ENCODE measurements at regions not wholly inside any gene's neighbourhood (a gene's known extent, or its start where the extent isn't known, plus 50 kb on each side); places are given as distances from the start of the nearest gene placed in this dataset.

DNA sequence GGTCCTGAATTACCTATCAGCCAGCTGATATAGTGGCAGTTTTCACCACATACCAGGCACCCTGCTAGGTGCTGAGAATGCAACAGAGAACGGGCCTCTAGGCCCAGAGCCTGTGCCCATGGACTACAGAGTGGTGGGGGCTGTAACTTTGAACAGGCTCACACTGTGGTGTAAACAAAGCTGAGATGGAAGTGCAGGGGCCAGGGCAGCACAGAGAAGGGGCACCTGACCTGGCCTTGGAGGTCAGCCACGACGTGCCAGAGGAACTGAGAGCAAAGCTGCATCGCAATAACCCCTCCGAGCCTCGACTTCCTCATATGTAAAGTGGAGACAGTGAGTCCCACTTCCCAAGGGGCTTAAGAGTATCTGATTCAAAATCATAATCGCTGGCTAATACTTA lies 105.8 kb downstream of the MAFB start:
- Mint-ChIP-seq H3K27me3 (peaks cover 5% of the 10 kb centered on the region), H3K4me3 (no peak overlapping the region), H3K36me3 (no peaks in the 10 kb centered on the region), H3K4me1 (no peaks in the 10 kb centered on the region), H3K9me3 (no peaks in the 10 kb centered on the region), H3K27ac (no peak overlapping the region)
- DNase-seq (ENCODE audit: low spot score in 2 of 2), result no peak
- no peak for ATAC-seq (ENCODE audit: low read depth)

- peaks cover 5% of the 10 kb centered on the region for H3K27me3 Mint-ChIP-seq
- H3K27ac Mint-ChIP-seq, result no peak overlapping the region
- no peak for DNase-seq (ENCODE audit: low spot score in 2 of 2)
- no peaks in the 10 kb centered on the region for H3K4me1 Mint-ChIP-seq
- no peak for ATAC-seq (ENCODE audit: low read depth)
- no peaks in the 10 kb centered on the region for H3K9me3 Mint-ChIP-seq
- no peak overlapping the region for H3K4me3 Mint-ChIP-seq
- H3K36me3 Mint-ChIP-seq, result no peaks in the 10 kb centered on the region
Observed at GRCh38 chr20:40582531-40582930, 106.5 kb downstream of the MAFB start.

GRCh38 chr20:40579701-40580100 lies 109.3 kb downstream of the MAFB start:
- no peaks in the 10 kb centered on the region for H3K36me3 Mint-ChIP-seq
- DNase-seq (ENCODE audit: low spot score in 2 of 2), result no peak
- no peak for ATAC-seq (ENCODE audit: low read depth)

GRCh38 chr20:40578961-40579360 lies 110.1 kb downstream of the MAFB start:
- DNase-seq (ENCODE audit: low spot score in 2 of 2) (no peak), ATAC-seq (ENCODE audit: low read depth) (no peak)
- H3K36me3 Mint-ChIP-seq, result no peaks in the 10 kb centered on the region
- no peaks in the 10 kb centered on the region for H3K9me3 Mint-ChIP-seq
- H3K27ac Mint-ChIP-seq, result no peak overlapping the region
- no peak overlapping the region for H3K4me3 Mint-ChIP-seq
- peaks cover 4% of the 10 kb centered on the region for H3K4me1 Mint-ChIP-seq
- peaks cover 5% of the 10 kb centered on the region for H3K27me3 Mint-ChIP-seq

More at GRCh38 chr20:40579701-40580100, 109.3 kb downstream of the MAFB start:
- H3K4me1 Mint-ChIP-seq, result peaks cover 4% of the 10 kb centered on the region
- peaks cover 5% of the 10 kb centered on the region for H3K27me3 Mint-ChIP-seq
- H3K9me3 Mint-ChIP-seq, result no peaks in the 10 kb centered on the region
- H3K27ac Mint-ChIP-seq, result no peak overlapping the region
- H3K4me3 Mint-ChIP-seq, result no peak overlapping the region

- H3K36me3 Mint-ChIP-seq, result no peaks in the 10 kb centered on the region
- H3K27me3 Mint-ChIP-seq, result peaks cover 3% of the 10 kb centered on the region
- peaks cover 4% of the 10 kb centered on the region for H3K4me1 Mint-ChIP-seq
- ATAC-seq (ENCODE audit: low read depth) (no peak), DNase-seq (ENCODE audit: low spot score in 2 of 2) (no peak)
- no peak overlapping the region for H3K27ac Mint-ChIP-seq
- H3K4me3 Mint-ChIP-seq, result no peak overlapping the region
- no peaks in the 10 kb centered on the region for H3K9me3 Mint-ChIP-seq
Observed at GRCh38 chr20:40575851-40576250, 113.2 kb downstream of the MAFB start.

GRCh38 chr20:40572251-40572650 lies 116.8 kb downstream of the MAFB start:
- DNase-seq (ENCODE audit: low spot score in 2 of 2) (no peak), ATAC-seq (ENCODE audit: low read depth) (no peak)
- no peak overlapping the region for H3K4me3 Mint-ChIP-seq
- peaks cover 1% of the 10 kb centered on the region for H3K9me3 Mint-ChIP-seq
- no peak overlapping the region for H3K27ac Mint-ChIP-seq
- H3K4me1 Mint-ChIP-seq, result peaks cover 4% of the 10 kb centered on the region
- peaks cover 2% of the 10 kb centered on the region for H3K27me3 Mint-ChIP-seq
- H3K36me3 Mint-ChIP-seq, result no peaks in the 10 kb centered on the region

DNA sequence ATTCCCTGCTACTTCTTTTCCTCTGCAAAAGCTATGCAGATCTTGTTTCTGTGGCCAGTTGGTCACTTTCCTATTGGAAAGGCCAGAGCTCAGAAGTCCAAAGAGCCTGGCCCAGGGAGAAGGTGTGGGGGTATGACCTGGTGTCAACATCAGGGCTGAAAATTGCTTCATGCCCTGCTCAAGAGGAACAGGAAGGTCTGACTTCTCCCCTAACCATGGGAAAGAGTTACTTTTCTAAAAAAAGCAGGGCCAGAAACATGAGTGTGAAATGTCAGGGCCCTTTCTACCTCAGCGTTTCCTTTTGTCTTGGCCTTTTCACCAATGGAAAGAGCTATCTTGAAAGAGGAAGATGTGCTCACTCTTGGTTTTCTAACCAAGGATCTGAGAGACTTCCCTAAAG lies 117.4 kb downstream of the MAFB start:
- ATAC-seq (ENCODE audit: low read depth) (no peak), DNase-seq (ENCODE audit: low spot score in 2 of 2) (no peak)
- H3K4me3 Mint-ChIP-seq, result no peak overlapping the region
- no peak overlapping the region for H3K27ac Mint-ChIP-seq
- H3K9me3 Mint-ChIP-seq, result peaks cover 1% of the 10 kb centered on the region
- peaks cover 4% of the 10 kb centered on the region for H3K4me1 Mint-ChIP-seq
- H3K27me3 Mint-ChIP-seq, result peaks cover 2% of the 10 kb centered on the region
- H3K36me3 Mint-ChIP-seq, result no peaks in the 10 kb centered on the region

DNA sequence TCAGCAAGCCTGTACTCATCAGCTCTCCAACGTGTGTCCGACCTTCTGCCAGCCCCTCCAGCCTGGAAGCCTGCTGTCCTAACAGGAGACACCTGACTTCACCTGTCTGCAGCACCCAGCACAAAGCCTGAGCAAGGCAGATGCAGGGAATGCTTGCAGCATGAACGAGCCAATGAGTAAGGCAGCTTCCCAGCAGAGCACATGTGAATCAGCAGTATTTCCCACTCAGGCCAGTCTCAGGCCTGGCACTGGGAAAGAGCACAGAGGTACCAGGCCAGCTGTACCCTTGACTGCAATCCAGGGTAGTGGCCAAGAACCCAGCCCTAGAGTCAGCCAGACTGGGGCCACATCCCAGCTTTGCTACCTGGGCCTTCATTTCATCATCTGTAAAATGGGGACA lies 120.8 kb downstream of the MAFB start:
- no peaks in the 10 kb centered on the region for H3K4me1 Mint-ChIP-seq
- ATAC-seq (ENCODE audit: low read depth) (no peak), DNase-seq (ENCODE audit: low spot score in 2 of 2) (no peak)
- peaks cover 1% of the 10 kb centered on the region for H3K9me3 Mint-ChIP-seq
- H3K4me3 Mint-ChIP-seq, result no peak overlapping the region
- H3K36me3 Mint-ChIP-seq, result no peaks in the 10 kb centered on the region
- H3K27me3 Mint-ChIP-seq, result peaks cover 11% of the 10 kb centered on the region
- no peak overlapping the region for H3K27ac Mint-ChIP-seq

DNA sequence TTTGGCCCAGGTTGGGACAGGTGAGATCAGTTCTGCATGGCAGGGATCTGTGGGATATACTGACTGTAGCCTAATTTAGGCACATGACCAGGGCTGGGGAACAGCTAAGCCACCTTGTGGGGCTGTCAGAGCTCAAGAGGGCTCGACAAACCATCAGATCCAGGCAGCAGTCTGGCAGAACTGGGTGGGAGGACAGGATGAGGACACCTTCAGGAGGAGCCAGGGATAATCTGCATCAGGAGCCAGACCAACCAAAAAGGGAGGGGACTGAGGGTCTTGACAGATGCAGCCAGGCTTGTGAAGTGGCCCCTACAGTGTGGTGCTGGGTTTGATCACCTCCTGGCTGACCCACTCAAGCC lies 123.4 kb downstream of the MAFB start:
- Mint-ChIP-seq H3K4me1 (no peaks in the 10 kb centered on the region), H3K27ac (no peak overlapping the region), H3K27me3 (peaks cover 11% of the 10 kb centered on the region), H3K4me3 (no peak overlapping the region), H3K9me3 (peaks cover 1% of the 10 kb centered on the region), H3K36me3 (no peaks in the 10 kb centered on the region)
- no peak for ATAC-seq (ENCODE audit: low read depth)
- no peak for DNase-seq (ENCODE audit: low spot score in 2 of 2)

GRCh38 chr20:40565001-40565681 lies 123.9 kb downstream of the MAFB start:
- Mint-ChIP-seq H3K9me3 (peaks cover 1% of the 10 kb centered on the region), H3K4me1 (no peaks in the 10 kb centered on the region), H3K4me3 (no peak overlapping the region), H3K27ac (no peak overlapping the region), H3K27me3 (peaks cover 11% of the 10 kb centered on the region), H3K36me3 (no peaks in the 10 kb centered on the region)
- no peak for ATAC-seq (ENCODE audit: low read depth)
- DNase-seq (ENCODE audit: low spot score in 2 of 2), result no peak

GRCh38 chr20:40563296-40563950 lies 125.6 kb downstream of the MAFB start:
- Mint-ChIP-seq H3K27me3 (peaks cover 9% of the 10 kb centered on the region), H3K9me3 (no peaks in the 10 kb centered on the region), H3K4me3 (no peak overlapping the region), H3K4me1 (peaks cover under 1% of the 10 kb centered on the region), H3K27ac (no peak overlapping the region), H3K36me3 (no peaks in the 10 kb centered on the region)
- DNase-seq (ENCODE audit: low spot score in 2 of 2), result no peak
- ATAC-seq (ENCODE audit: low read depth), result no peak

DNA sequence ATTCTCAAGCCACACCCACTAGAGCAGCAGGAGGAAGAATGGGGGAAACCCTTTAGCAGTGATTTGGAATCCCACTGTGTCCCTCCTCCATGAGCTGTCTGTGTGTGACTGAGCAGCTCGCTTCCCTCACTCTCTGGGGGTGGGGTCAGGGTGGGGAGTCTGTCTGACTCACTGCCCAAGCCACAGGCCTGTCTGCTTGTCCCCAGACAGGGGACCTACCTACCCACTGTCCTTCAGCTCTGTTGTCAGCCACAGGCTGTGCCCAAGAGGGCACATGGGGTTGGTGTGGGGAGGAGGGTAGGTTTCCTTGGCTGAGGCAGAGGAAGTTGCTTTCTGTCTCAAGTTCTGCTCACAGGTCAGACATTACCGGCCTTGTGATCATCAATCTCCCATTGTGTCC lies 127.0 kb downstream of the MAFB start:
- Mint-ChIP-seq H3K9me3 (peaks cover 2% of the 10 kb centered on the region), H3K4me1 (peaks cover 3% of the 10 kb centered on the region), H3K27ac (no peak overlapping the region), H3K27me3 (peaks cover 11% of the 10 kb centered on the region), H3K36me3 (no peaks in the 10 kb centered on the region), H3K4me3 (no peak overlapping the region)
- DNase-seq (ENCODE audit: low spot score in 2 of 2) (no peak), ATAC-seq (ENCODE audit: low read depth) (no peak)

GRCh38 chr20:40561187-40561586 lies 127.8 kb downstream of the MAFB start:
- H3K9me3 Mint-ChIP-seq, result peaks cover 2% of the 10 kb centered on the region
- DNase-seq (ENCODE audit: low spot score in 2 of 2) (no peak), ATAC-seq (ENCODE audit: low read depth) (no peak)
- H3K36me3 Mint-ChIP-seq, result no peaks in the 10 kb centered on the region
- peaks cover 3% of the 10 kb centered on the region for H3K4me1 Mint-ChIP-seq
- H3K27me3 Mint-ChIP-seq, result peaks cover 11% of the 10 kb centered on the region
- no peak overlapping the region for H3K27ac Mint-ChIP-seq
- no peak overlapping the region for H3K4me3 Mint-ChIP-seq

- Mint-ChIP-seq H3K4me1 (peaks cover 3% of the 10 kb centered on the region), H3K9me3 (peaks cover 14% of the 10 kb centered on the region), H3K4me3 (no peak overlapping the region), H3K36me3 (no peaks in the 10 kb centered on the region), H3K27ac (no peak overlapping the region), H3K27me3 (peaks cover 9% of the 10 kb centered on the region)
- ATAC-seq (ENCODE audit: low read depth) (no peak), DNase-seq (ENCODE audit: low spot score in 2 of 2) (no peak)
Observed at GRCh38 chr20:40558212-40558611, 130.8 kb downstream of the MAFB start.

DNA sequence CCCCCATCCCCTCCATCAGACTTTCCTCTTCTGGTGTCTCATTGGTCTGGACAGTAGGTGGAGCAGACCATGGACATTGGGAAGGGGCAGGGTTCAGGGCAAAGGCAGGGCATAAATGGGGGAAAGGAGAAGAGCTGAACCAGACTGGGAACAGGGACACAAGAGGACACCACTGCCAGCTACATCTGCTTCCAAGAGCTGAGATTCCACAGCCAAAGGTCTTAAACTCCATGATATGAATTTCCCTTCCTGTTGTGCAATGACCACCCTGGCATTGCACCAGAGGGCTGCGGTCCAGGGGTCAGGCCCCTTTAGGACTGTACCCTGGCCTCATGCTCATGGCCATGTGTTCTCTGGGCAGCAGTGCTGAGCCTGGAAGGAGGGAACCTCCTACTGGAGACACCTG lies 137.9 kb downstream of the MAFB start:
- Mint-ChIP-seq H3K27me3 (peaks cover 17% of the 10 kb centered on the region), H3K4me1 (no peaks in the 10 kb centered on the region), H3K4me3 (no peak overlapping the region), H3K9me3 (peaks cover 12% of the 10 kb centered on the region), H3K36me3 (no peaks in the 10 kb centered on the region), H3K27ac (no peak overlapping the region)
- DNase-seq (ENCODE audit: low spot score in 2 of 2), result no peak
- no peak for ATAC-seq (ENCODE audit: low read depth)

Measured in memory B cell (primary cell).